ENCODE measurements at regions not wholly inside any gene's neighbourhood (a gene's known extent, or its start where the extent isn't known, plus 50 kb on each side); places are given as distances from the start of the nearest gene placed in this dataset.

GRCh38 chr9:38146844-38147243 is 77.8 kb upstream of the SHB start (continued):
- TF ChIP-seq, protein P1, sequence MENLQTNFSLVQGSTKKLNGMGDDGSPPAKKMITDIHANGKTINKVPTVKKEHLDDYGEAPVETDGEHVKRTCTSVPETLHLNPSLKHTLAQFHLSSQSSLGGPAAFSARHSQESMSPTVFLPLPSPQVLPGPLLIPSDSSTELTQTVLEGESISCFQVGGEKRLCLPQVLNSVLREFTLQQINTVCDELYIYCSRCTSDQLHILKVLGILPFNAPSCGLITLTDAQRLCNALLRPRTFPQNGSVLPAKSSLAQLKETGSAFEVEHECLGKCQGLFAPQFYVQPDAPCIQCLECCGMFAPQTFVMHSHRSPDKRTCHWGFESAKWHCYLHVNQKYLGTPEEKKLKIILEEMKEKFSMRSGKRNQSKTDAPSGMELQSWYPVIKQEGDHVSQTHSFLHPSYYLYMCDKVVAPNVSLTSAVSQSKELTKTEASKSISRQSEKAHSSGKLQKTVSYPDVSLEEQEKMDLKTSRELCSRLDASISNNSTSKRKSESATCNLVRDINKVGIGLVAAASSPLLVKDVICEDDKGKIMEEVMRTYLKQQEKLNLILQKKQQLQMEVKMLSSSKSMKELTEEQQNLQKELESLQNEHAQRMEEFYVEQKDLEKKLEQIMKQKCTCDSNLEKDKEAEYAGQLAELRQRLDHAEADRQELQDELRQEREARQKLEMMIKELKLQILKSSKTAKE (CRISPR knock-in tag; IDR thresholded peaks at IDR 0.05; ENCODE audit: borderline replicate concordance) = no peak
- TF ChIP-seq, protein P2, sequence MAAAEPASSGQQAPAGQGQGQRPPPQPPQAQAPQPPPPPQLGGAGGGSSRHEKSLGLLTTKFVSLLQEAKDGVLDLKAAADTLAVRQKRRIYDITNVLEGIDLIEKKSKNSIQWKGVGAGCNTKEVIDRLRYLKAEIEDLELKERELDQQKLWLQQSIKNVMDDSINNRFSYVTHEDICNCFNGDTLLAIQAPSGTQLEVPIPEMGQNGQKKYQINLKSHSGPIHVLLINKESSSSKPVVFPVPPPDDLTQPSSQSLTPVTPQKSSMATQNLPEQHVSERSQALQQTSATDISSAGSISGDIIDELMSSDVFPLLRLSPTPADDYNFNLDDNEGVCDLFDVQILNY (CRISPR knock-in tag; conservative IDR thresholded peaks at IDR 0.05) = no peak

DNA sequence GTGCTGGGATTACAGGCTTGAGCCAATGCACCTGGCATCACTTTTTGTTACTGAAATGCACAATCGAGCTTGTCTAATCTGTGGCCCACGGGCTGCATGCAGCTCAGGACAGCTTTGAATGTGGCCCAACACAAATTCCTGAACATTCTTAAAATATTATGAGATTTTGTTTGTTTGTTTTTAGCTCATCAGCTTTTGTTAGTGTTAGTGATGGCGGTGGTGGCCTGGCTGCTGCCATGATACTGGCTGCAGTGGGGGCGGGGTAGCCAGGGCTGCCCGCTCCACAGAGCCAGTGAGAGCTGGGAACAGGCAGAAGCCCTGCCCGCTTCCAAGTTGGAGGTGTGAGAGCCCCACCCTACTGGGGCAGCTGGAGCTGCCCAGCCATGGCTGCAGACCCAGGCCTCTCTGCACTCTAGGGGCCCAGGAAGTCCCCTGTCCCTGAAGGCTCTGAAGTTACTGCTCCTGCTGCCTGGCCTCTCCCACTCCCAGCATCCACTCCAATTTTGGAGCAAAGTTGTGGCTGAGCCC is 76.6 kb upstream of the SHB start:
- Histone ChIP-seq H3K36me3 (replicated peaks in 1 of 2; ENCODE audit: control insufficient read depth in 1 of 2, insufficient read depth in 2 of 2, low read length in 2 of 2) (no peaks in the 10 kb centered on the region), H3K4me3 (replicated peaks in 1 of 3; ENCODE audit: insufficient read depth in 1 of 3, low read depth in 2 of 3, low read length in 3 of 3) (no peak overlapping the region), H4K20me1 (ENCODE audit: insufficient read depth, low read length) (no peaks in the 10 kb centered on the region), H3K4me1 (ENCODE audit: insufficient read depth, low read length) (no peaks in the 10 kb centered on the region), H3K27me3 (ENCODE audit: control insufficient read depth in 1 of 2, insufficient read depth in 2 of 2, low read length in 2 of 2) (peaks cover 1 to 21% of the 10 kb centered on the region in 2 experiments; a peak in 2 of 5 replicates), H3K4me2 (ENCODE audit: low read depth, low read length) (no peak overlapping the region), H3K9me3 (ENCODE audit: low read length) (no peaks in the 10 kb centered on the region), H3K27ac (ENCODE audit: extremely low read length, insufficient read depth, low read length) (no peak overlapping the region), H3K79me2 (ENCODE audit: insufficient read depth, low read length) (no peaks in the 10 kb centered on the region), H3K9ac (ENCODE audit: insufficient read depth, low read depth, low read length) (no peak overlapping the region), H2AFZ (ENCODE audit: low read length) (no peak overlapping the region)
- CTCF ChIA-PET (ENCODE audit: low intra/inter-chr PET ratio, low total read pairs) = no interaction called here
- 76% methylated on average over 4 of the region's 6 CpGs for WGBS (ENCODE audit: low lambda C conversion rate)
- intact Hi-C loops (cut with micrococcal nuclease; ENCODE audit: unreplicated experiment) = no loop called here
- FAIRE-seq = no peak
- no TSS peak for BruUV-seq (replicated peaks)
- POLR2A ChIA-PET = no interaction called here
- in situ Hi-C loops (cut with HindIII; ENCODE audit: extremely low pct_ligation_motif_present, low pct_unique_long_range_greater_than_20kb) = no loop called here
- TF ChIP-seq ZFP36L1 (CRISPR knock-in tag; IDR thresholded peaks at IDR 0.05) (no peak), ZNF546 (CRISPR knock-in tag; conservative IDR thresholded peaks at IDR 0.05) (no peak), ZNF432 (CRISPR knock-in tag; IDR thresholded peaks at IDR 0.05; ENCODE audit: borderline replicate concordance) (no peak), CAMTA2 (CRISPR knock-in tag; IDR thresholded peaks at IDR 0.05; ENCODE audit: borderline replicate concordance) (no peak), ZNF121 (CRISPR knock-in tag; IDR thresholded peaks at IDR 0.05) (no peak), GLI4 (CRISPR knock-in tag; IDR thresholded peaks at IDR 0.05; ENCODE audit: borderline replicate concordance) (no peak), KDM4B (CRISPR knock-in tag; IDR thresholded peaks at IDR 0.05) (no peak)
- no peak for ATAC-seq
- no peak for DNase-seq (ENCODE audit: low spot score)
